ENCODE measurements at regions not wholly inside any gene's neighbourhood (a gene's known extent, or its start where the extent isn't known, plus 50 kb on each side); places are given as distances from the start of the nearest gene placed in this dataset.
"Not testable (repeated sequence)": the region's sequence is repeated elsewhere in the genome, so short reads cannot be mapped to it uniquely, and the experiment has no call there.

- Mint-ChIP-seq H3K4me3 (peak overlapping the region; percentile 54), H3K9me3 (peaks cover 21% of the 10 kb centered on the region)
- not testable (repeated sequence) for DNase-seq (ENCODE audit: low spot score in 2 of 2); H3K36me3 Mint-ChIP-seq (ENCODE audit: insufficient read depth); H3K27ac Mint-ChIP-seq (ENCODE audit: low read depth); ATAC-seq (replicated peaks; ENCODE audit: extremely low read depth, poor library complexity, severe bottlenecking); H3K4me1 Mint-ChIP-seq; H3K27me3 Mint-ChIP-seq
Observed at GRCh38 chr20:29877411-29878280, 1379.8 kb upstream of the DEFB115 start.

DNA sequence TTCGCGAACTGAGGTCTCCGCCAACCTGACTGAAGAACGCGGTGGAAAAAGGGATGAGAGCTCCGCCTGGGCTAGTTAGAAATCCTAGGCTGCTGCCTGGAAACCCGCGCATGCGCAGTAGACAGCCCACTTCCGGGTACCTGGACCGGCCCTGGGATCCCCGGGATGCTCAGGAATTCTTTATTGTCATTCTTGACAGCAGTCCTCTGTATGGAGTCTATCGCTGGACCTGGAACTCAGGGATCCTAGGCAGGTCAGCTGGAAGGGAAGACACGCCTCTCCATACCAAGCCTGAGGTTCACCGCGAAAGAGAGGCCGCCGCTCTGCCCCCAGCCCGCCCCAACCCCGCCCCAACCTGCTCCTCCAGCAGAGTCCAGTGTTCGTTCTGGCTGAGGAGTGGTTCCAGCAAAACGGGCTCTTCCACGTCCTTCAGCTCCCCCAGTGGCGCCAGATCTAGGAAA is 1379.2 kb upstream of the DEFB115 start:
- H3K27ac Mint-ChIP-seq (ENCODE audit: low read depth) = no peak overlapping the region
- no peaks in the 10 kb centered on the region for H3K27me3 Mint-ChIP-seq
- peak overlapping the region; percentile 54 for H3K4me3 Mint-ChIP-seq
- H3K36me3 Mint-ChIP-seq (ENCODE audit: insufficient read depth) = peaks cover 2% of the 10 kb centered on the region
- peaks cover 17% of the 10 kb centered on the region for H3K9me3 Mint-ChIP-seq
- ATAC-seq (replicated peaks; ENCODE audit: extremely low read depth, poor library complexity, severe bottlenecking) (peak; percentile 29), DNase-seq (ENCODE audit: low spot score in 2 of 2) (no peak)
- H3K4me1 Mint-ChIP-seq = no peaks in the 10 kb centered on the region

DNA sequence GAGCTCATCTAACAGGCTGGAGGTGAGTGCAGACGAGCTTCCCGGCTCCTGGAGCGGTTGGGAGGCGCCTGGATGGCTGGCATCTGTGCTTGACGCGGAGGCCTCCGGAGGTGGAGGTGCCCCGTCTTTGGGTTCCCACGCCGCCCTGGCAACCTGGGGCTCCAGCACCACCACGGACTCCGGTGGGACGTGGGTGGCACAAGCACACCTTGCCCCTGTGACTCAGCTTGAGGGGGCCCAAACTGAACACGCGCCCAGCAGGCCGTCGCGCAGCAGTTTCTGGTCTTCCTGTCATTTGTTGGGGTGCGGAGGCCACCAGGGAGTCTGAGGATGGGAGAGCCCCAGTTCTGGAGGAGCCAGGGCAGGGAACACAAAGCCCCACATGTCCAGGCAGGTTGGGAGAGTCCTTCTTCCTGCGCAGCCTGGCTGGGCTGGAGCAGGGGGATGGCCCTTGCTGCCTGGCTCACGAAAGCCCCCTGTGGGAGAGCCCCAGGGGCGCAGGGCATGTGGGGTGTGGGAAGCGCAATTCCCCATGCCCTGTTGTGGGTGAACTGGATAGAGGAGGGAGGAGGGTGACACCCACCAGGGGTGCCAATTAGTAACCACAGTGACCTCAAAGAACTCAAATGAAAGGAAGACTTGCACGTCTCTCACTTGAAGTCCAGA is 1378.6 kb upstream of the DEFB115 start:
- ATAC-seq (replicated peaks; ENCODE audit: extremely low read depth, poor library complexity, severe bottlenecking) (peak; percentile 37), DNase-seq (ENCODE audit: low spot score in 2 of 2) (no peak)
- H3K27ac Mint-ChIP-seq (ENCODE audit: low read depth) = no peak overlapping the region
- no peaks in the 10 kb centered on the region for H3K27me3 Mint-ChIP-seq
- H3K4me1 Mint-ChIP-seq = no peaks in the 10 kb centered on the region
- H3K36me3 Mint-ChIP-seq (ENCODE audit: insufficient read depth) = peaks cover 2% of the 10 kb centered on the region
- peaks cover 17% of the 10 kb centered on the region for H3K9me3 Mint-ChIP-seq
- H3K4me3 Mint-ChIP-seq = peak overlapping the region; percentile 54

DNA sequence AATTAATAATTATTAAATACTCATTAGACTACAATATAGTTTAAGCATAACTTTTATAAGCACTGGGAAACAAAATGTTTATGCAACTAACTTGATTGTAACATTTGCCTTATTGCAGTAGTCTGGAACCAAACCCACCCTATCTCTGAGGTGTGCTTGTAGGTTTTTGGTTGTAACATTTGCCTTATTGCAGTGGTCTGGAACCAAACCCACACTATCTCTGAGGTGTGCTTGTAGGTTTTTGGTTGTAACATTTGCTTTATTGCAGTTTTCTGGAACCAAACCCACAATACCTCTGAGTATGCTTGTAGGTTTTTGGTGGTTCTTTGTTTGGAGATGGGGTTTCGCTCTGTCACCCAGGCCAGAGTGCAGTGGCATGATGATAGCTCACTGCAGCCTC is 1376.4 kb upstream of the DEFB115 start:
- peaks cover 19% of the 10 kb centered on the region for H3K9me3 Mint-ChIP-seq
- not testable (repeated sequence) for DNase-seq (ENCODE audit: low spot score in 2 of 2); H3K4me1 Mint-ChIP-seq; H3K4me3 Mint-ChIP-seq; H3K27ac Mint-ChIP-seq (ENCODE audit: low read depth); ATAC-seq (replicated peaks; ENCODE audit: extremely low read depth, poor library complexity, severe bottlenecking); H3K27me3 Mint-ChIP-seq; H3K36me3 Mint-ChIP-seq (ENCODE audit: insufficient read depth)

- not testable (repeated sequence) for H3K4me1 Mint-ChIP-seq; H3K9me3 Mint-ChIP-seq; H3K36me3 Mint-ChIP-seq (ENCODE audit: insufficient read depth); H3K4me3 Mint-ChIP-seq; H3K27ac Mint-ChIP-seq (ENCODE audit: low read depth); H3K27me3 Mint-ChIP-seq; ATAC-seq (replicated peaks; ENCODE audit: extremely low read depth, poor library complexity, severe bottlenecking); DNase-seq (ENCODE audit: low spot score in 2 of 2)
Observed at GRCh38 chr20:29883514-29884219, 1373.8 kb upstream of the DEFB115 start.

DNA sequence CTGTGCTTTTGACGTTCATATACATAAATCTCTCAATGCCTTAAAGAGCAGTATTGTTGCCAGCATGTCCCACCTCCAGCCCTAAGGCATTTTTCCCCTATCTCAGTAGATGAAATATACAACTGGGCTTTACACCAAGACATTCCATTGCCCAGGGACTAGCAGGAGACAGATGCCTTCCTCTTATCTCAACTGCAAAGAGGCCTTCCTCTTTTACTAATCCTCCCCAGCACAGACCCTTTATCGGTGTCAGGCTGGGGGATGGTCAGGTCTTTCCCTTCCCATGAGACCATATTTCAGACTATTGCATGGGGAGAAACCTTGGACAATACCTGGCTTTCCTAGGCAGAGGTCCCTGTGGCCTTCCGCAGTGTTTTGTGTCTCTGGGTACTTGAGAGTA is 1373.1 kb upstream of the DEFB115 start:
- H3K27ac Mint-ChIP-seq (ENCODE audit: low read depth); H3K9me3 Mint-ChIP-seq: not testable (repeated sequence)

GRCh38 chr20:29885282-29886185 is 1371.9 kb upstream of the DEFB115 start:
- peak; percentile 14 for ATAC-seq (replicated peaks; ENCODE audit: extremely low read depth, poor library complexity, severe bottlenecking)
- not testable (repeated sequence) for H3K36me3 Mint-ChIP-seq (ENCODE audit: insufficient read depth); H3K4me1 Mint-ChIP-seq; H3K27ac Mint-ChIP-seq (ENCODE audit: low read depth); H3K27me3 Mint-ChIP-seq; H3K4me3 Mint-ChIP-seq; DNase-seq (ENCODE audit: low spot score in 2 of 2); H3K9me3 Mint-ChIP-seq

More for the DNA sequence above, 1373.1 kb upstream of the DEFB115 start:
- H3K36me3 Mint-ChIP-seq (ENCODE audit: insufficient read depth); DNase-seq (ENCODE audit: low spot score in 2 of 2); H3K4me3 Mint-ChIP-seq; ATAC-seq (replicated peaks; ENCODE audit: extremely low read depth, poor library complexity, severe bottlenecking); H3K4me1 Mint-ChIP-seq; H3K27me3 Mint-ChIP-seq: not testable (repeated sequence)

DNA sequence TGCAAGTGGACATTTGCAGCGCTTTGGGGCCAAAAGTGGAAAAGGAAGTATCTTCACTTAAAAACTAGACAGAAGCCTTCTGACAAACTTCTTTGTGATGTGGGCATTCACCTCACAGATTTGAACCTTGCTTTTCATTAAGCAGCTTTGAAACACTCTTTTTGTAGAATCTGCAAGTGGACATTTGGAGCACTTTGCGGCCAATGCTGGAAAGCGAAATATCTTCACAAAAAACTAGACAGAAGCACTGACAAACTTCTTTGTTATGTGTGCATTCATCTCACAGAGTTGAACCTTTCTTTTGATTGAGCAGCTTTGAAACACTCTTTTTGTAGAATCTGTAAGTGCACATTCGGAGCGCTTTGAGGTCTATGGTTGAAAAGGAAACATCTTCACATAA is 1365.9 kb upstream of the DEFB115 start:
- not testable (repeated sequence) for H3K27me3 Mint-ChIP-seq; ATAC-seq (replicated peaks; ENCODE audit: extremely low read depth, poor library complexity, severe bottlenecking); H3K36me3 Mint-ChIP-seq (ENCODE audit: insufficient read depth); H3K27ac Mint-ChIP-seq (ENCODE audit: low read depth); H3K4me3 Mint-ChIP-seq; H3K4me1 Mint-ChIP-seq; DNase-seq (ENCODE audit: low spot score in 2 of 2); H3K9me3 Mint-ChIP-seq
